Heart left ventricle (tissue), 13 donors: ENCODE measurements at regions not wholly inside any gene's neighbourhood (a gene's known extent, or its start where the extent isn't known, plus 50 kb on each side); places are given as distances from the start of the nearest gene placed in this dataset.
"Not testable (repeated sequence)": the region's sequence is repeated elsewhere in the genome, so short reads cannot be mapped to it uniquely, and the experiment has no call there.

Experiments
- CTCF ChIP-seq, 12 donors: fragments of 200-600 bp; sonication (generic) in 4 of 12; IDR thresholded peaks; one replicate each; pipeline versions ENCODE4 v1.5.0 to v1.8.0; 2018 to 2022; ENCODE audit warnings: antibody characterized with exemption in 12 of 12, mild to moderate bottlenecking in 5 of 12
- POLR2A ChIP-seq, 2 donors: fragments of 450-650 bp; IDR thresholded peaks; one replicate each; pipeline ENCODE4 v1.6.1; 2017; ENCODE audit warnings: antibody characterized with exemption in 2 of 2, mild to moderate bottlenecking in 2 of 2, moderate library complexity in 2 of 2
- donor health status: ischemic (EF 13 %, LVEDD 7.1; RV severe dilation, severe dysfunction).
- donor health status: DM: no; HTN: yes; CAD: no.
- donor health status: DM: no; HTN: no; CAD: no.
- donor health status: ischemic (EF 25% LVEDD 6.9; RV normal size, moderate dysfunction).
- donor health status: ischemic (EF 25% LVEDD 5.7; RV mildly dilated, moderate dysfunction).
- donor health status: ischemic (EF 35%, LVEDD 5.7; RV mildly dilated, moderate dysfunction).
- donor health status: nonischemic (EF 11% LVEDD 7.7; RV severe dilation, severe dysfunction).
- donor health status: DM: yes; HTN: yes; CAD: no.
- donor health status: PGD.
- donor health status: ischemic (EF 29% LVEDD 5.4; RV normal size, mild dysfunction).
- donor health status: nonischemic (EF 23%, LVEDD 6.1; RV moderate dilation, normal function).

- not testable (repeated sequence) for TF ChIP-seq CTCF, POLR2A (IDR thresholded peaks at IDR 0.05)
These were observed 600.6 kb downstream of the BCOR start for GRCh38 chrX:39497117-39497516.
